Superior temporal gyrus (tissue), 1 donor: ENCODE measurements at regions not wholly inside any gene's neighbourhood (a gene's known extent, or its start where the extent isn't known, plus 50 kb on each side); places are given as distances from the start of the nearest gene placed in this dataset.
A peak's percentile ranks its signal among the peaks of the same experiment; 100 is the strongest.
"Not testable (repeated sequence)": the region's sequence is repeated elsewhere in the genome, so short reads cannot be mapped to it uniquely, and the experiment has no call there.

ENCODE experiments used
- DNase-seq: peaks from one replicate; pipeline ENCODE4 v3.0.0-alpha.2; 2016; ENCODE audit errors: extremely low spot score

GRCh38 chr7:142698429-142698828, 50.8 kb upstream of the PRSS1 start:
- DNase-seq, result no peak

DNA sequence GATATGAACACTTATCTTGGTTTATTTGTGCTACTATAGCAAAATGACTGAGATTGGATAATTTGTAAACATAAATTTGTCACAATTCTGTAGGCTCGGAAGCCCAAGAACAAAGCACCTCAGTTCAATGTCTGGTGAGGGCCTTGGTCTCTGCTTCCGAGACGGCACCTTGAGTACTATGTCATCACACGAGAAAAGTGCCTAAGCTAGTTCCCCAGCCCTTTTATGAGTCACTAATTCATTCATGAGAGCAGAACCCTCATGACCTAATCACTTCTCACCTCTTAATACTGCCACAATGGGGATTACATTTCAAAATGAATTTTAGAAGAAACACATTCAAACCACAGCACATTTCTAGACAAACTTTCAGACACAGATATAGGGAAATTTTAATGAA, 52.0 kb upstream of the PRSS1 start:
- DNase-seq, result no peak

DNA sequence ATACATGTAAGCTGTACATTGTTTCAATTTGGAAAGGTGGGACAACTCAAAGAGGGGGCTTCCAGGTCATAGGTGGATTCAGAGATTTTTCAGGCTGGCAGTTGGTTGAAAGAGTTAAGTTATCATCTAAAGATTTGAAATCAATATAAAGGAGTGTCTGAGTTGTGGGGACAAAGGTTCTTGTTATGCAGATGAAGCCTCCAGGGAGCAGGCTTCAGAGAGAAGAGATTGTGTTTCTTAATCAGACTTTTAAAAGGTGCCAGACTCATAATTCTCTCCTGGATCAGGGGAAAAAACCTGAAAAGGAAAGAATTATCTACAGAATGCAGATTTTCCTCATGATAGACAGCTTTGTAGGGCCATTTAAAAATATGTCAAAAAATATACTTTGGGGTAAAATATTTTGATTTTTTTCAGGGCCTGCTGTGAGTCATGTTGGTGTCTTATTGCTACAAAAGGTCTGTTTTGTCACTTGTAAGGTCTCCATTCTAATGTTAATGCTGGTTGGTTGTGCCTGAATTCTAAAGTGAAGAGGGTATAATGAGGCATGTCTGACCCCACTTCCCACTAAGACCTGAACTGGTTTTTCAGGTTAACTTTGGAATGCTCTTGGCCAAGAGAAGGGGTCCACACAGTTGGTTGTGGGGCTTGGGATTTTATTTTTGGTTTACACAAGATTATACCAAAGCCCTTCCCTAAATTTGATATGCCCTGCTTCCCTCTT, 52.7 kb upstream of the PRSS1 start:
- no peak for DNase-seq

DNA sequence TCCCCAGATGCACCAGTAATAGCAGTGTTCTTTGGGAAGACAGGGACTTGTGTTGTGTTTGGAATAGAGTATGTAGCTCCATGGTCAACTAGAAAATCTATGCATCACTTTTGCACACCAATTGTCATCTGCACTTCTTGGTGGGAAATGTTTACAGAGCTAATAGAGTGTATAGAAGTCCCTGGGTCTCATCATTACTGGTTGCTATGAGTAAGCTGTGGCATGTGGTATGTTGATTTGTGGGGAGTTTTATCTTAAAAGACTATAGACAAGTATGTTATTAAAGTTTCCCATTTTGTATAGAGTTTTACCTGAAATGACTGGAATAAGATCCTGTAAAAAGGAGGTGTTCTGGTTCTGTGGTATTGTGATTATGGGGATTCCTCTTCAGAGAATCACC, 55.4 kb upstream of the PRSS1 start:
- no peak for DNase-seq

DNA sequence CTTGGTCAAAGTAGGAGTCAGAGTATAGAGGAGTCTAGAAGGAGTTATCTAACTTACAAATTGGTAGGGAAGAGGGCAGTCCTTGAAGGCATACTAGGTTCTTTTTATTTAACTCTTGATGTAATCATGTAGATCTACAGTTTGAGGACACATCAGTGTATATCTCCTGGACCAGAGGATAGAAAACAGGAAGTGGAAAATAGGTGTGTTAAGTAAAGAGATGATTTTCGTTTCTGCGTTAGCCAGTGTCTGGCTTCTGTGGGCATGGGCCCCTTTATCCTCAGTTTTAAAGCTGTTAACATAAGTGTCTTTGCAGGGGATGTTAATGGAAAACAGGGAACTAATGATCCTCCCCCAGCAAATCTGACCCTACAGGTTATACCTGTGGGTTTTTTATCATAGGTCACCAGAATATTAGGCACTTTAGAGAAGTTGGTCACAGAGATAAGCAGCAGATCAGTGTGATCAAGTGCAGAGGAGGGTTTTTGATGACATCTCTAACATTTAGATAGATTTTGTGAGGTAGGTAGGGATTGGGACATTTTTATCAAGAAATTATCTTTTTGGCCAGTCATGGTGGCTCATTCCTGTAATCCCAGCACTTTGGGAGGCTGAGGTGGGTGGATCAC, 58.6 kb upstream of the PRSS1 start:
- DNase-seq, result no peak

DNA sequence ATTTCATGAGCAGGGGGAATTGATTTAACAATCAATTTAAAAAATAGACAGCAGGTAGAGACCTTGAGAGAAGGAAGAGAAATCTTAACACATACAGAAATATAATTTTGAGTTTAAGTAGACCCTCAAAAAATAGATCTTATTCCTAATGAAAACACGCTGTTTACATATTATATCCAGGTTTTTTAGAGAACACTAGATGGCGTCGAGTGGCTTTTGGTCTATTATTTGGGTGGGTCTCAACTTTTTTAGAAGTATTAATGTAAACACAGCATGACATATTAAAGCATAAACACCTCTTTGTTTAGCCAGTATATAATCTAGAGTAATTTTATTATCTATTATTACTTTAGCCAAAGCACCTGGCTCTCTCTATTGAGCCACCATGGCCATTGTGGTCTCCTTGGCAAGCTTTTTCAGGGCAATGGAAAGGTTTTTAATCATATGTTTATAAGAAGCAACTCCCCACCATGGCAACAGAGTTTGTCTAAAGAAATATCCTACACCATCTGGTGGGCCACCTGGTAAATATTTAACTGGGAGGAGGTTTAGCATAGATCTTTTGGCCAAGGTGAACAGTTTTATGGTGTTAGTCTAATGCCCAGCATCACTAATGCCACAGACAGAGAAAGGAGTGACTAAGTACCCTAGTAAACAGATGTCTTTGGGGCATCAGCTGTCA, 59.7 kb upstream of the PRSS1 start:
- no peak for DNase-seq

GRCh38 chr7:142685877-142686508, 63.3 kb upstream of the PRSS1 start:
- DNase-seq, result no peak

GRCh38 chr7:142681314-142682092, 67.8 kb upstream of the PRSS1 start:
- no peak for DNase-seq

DNA sequence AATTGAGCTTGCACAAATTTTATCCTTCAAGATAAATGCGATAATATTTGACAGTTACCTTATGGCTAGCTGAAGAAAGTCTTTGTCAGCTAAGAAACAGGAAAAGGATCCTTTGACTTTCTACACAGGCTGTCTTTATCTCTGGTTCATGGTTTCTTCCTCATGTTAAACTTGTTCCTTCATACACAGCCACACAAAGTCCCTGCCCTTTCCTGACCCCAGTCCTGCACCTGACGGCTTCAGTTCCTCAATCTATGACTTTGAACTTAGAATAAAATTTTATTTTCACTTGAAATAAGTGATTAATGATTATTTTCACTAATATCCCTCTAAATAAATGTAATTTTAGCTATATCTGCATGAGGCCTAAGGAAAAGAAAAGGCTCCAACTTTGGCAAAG, 77.8 kb upstream of the PRSS1 start:
- no peak for DNase-seq

DNA sequence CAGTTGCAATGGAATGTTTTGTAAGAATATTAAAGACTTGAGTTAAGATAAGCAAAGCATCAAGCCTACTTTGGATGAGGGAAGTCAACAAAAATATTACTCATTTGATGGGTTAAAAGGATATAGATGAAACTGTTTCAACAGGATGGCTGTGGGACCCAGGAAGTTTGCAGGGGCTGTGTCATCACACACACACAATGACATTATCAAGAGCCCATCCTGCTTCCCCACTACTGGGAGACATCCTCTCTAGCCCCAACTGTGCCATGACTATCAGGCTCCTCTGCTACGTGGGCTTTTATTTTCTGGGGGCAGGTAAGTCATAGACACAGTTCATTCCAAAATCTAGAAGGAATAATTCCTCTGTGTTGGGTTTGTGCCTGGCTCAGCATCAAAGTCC, 78.8 kb upstream of the PRSS1 start:
- no peak for DNase-seq

DNA sequence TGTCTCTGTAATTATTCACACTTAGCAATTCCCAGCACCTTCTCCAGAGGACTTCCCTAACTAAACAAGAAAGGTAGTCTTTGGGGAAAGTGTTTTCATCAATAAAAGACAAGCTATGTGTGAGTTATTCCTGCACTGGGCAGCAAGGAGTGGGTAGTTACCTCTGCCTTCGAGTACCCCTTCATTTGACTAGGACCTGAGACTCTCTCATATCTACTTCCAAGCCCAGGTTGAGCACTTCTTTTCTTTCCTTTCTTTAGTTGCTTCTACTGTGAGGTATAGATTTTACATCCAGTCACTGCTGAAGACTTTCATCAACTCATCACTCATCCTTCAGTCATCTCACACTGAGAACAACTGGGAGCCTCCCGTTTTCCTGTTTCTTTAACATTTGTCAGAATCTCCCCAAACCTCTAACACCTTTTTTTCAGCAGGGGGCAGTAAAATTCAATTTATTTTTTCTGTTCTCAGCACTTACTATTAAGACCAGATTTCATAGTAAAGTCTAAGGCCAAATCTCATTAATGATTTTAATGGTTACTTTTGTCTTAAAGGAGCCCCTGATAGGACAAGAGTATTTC, 80.1 kb upstream of the PRSS1 start:
- DNase-seq, result peak; percentile 70

DNA sequence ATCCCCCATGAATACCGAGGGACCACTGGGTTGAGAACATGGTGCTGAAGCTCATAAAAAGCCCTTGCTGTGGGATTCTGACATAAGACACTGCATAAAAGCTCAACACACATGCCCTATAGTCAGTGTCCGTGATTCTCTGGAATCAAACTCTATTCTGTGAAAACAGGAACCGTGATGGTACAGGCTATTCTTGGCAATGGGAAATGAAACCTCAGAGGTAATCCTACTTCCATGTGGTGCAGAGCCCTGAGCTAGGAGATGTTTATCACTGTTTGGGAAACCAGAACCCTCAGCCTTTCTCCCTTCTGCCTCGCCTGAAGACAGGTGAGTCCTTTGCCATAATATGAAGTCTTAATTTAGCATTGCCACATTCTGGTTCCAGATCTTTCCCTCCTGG, 80.8 kb upstream of the PRSS1 start:
- peak; percentile 48 for DNase-seq

- DNase-seq, result no peak
These were observed 91.9 kb upstream of the PRSS1 start for GRCh38 chr7:142657376-142657775.

DNA sequence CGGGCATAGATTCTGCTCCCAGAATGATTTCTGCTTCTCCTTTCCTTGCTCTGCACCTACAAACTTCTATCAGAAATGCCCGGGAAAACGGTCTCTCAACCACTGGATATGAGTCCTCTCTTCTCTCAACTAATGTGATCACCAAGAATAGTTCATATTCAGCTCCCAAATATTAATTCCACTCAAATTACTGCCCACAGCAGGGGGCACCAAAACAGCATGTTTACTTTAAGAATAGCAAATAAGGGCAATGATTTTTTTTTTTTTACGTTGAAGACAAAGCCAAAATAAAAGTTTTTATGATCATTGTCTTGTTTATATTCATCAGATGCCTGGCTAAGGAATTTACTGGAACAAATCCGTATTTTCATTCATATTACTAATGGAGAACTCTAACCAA, 94.9 kb upstream of the PRSS1 start:
- DNase-seq, result no peak

- no peak for DNase-seq
These were observed 101.5 kb upstream of the PRSS1 start for GRCh38 chr7:142647749-142648148.

DNA sequence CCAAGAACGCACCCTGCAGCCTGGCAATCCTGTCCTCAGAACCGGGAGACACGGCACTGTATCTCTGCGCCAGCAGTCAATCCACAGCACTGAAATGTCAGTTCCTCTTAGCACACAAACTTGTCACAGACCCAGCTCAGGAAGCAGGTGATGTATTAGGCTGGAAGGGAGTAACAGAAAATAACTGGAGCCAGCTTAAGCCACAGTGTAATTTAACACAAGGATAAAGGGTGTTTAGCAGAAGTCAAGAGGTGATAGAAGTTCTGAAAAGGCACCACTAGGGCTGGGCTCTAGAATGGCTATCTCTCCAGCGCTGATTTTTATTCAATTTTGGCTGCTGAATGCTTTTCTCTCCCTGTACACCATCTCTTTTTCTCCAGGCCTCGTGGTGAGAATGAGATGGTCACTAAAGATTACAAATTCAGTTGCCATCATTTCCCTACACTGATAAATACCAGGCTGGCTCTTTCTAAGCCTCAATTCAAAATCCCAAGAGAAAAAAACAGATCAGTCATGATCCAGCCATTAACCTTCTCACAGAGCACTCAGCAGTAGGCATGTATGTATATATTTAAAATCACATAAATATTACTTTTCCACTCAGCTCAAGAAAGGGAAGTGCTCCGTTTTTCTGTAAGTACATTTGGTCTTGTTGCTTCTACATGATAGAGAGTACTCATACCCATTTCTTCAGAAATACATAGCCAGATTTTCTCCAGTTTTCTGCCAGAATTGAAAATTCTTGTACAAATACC, 102.7 kb upstream of the PRSS1 start:
- no peak for DNase-seq

- DNase-seq, result no peak
These were observed 103.5 kb upstream of the PRSS1 start for GRCh38 chr7:142645777-142646176.

DNA sequence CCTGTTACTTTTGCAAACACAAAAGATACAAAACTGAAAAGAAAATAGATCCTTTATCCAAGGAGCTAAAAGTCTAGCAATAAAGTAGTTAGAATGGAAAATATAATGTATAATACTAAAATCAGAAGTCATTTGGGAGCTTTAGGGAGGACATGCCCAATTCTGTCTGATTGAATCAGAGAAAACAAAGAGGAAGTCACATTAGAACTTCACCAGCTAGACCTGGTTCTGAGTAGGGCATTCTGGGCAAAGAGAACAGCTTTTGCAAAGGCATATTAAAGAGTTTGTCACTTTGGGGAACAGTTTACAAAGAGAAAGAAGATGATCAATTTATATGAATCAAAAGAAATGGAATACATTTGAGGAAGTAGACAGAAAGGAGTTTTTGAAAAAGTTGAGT, 107.0 kb upstream of the PRSS1 start:
- no peak for DNase-seq

DNA sequence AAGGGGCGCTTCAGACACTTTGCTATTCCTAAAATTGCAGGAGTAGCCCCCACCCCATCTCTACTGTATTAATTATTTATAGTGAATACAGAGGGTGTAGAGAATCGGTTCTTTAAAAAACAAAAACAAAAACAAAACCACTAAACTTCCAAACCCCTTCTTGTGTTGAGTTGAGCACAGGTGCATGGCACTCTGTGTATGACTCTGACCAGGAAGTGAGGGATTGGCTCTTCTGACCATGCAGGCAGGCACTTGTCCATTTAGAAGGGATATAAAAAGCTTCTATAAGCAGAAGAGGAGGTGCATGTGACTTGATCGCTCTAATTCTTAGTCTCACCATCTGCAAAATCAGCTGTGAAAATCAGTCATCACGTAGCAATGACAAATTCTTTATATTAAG, 108.0 kb upstream of the PRSS1 start:
- DNase-seq, result not testable (repeated sequence)

DNA sequence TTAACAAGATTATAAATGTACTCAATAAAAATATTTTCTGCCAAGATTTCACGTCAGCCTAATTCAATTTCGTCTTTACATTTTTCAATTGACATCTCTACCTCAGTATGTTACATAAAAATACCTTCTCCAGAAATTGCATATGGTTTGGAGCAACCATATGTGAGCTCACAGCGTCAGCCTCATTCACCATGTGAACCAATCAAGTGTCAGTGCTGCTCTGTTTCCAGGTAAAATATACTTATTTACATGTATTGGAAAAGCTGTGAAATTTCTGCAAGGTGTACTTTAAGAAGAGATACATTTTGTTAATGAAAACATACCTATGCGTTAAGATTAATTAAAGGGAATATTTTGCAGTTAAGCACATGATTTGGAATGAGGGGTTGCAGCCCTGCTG, 110.7 kb upstream of the PRSS1 start:
- DNase-seq, result no peak

DNA sequence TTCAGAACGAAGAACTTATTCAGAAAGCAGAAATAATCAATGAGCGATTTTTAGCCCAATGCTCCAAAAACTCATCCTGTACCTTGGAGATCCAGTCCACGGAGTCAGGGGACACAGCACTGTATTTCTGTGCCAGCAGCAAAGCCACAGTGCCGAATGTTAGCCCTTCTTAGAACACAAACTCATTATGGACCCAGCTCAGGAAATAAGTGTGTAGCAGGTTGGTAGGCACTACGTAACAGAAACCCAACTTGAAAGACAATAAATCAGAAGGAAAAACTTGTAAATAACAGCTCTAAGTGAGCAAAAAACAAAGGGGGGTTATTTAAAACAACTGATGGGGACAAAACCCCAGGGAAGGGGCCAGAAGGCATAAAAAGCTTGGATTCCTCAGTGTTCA, 112.0 kb upstream of the PRSS1 start:
- no peak for DNase-seq
